ENCODE measurements at regions not wholly inside any gene's neighbourhood (a gene's known extent, or its start where the extent isn't known, plus 50 kb on each side); places are given as distances from the start of the nearest gene placed in this dataset.

DNA sequence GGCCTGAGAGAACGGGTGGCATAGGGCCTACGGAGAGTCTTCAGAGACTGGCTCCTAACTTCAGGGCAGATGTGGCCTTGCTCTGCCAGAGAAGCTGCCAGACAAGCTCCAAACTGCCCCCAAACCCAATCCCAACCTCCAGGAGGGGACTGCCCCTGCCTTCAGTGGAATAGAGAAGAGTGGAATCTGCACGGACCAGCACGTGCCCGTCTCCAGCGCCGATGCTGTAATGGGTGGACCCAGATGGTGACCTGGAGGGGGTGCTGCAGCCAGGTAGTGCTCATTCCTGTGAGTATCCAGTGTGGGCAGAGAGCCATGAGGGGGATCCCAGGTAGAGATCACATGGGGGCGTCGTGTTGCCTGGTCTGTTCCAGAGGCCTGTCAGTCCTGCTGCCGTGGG is 73.2 kb upstream of the NKX1-1 start:
- Histone ChIP-seq H3K4me2 (ENCODE audit: low read length) (no peak overlapping the region), H4K20me1 (ENCODE audit: insufficient read depth, low read length) (no peaks in the 10 kb centered on the region), H3K79me2 (ENCODE audit: insufficient read depth, low read depth, low read length) (no peaks in the 10 kb centered on the region), H3K9me2 (ENCODE audit: insufficient read depth, low read length) (no peaks in the 10 kb centered on the region), H3K36me3 (ENCODE audit: insufficient read depth, low read length) (no peaks in the 10 kb centered on the region), H2AFZ (ENCODE audit: low read length) (no peak overlapping the region), H3K4me1 (ENCODE audit: insufficient read depth, low read length, poor library complexity, severe bottlenecking) (no peaks in the 10 kb centered on the region), H3K4me3 (ENCODE audit: low read depth, low read length, poor library complexity, severe bottlenecking) (no peak overlapping the region), H3K9me3 (ENCODE audit: low read length) (0 out of 2 replicates have a peak, but pooled peaks cover 8% of the 10 kb centered on the region), H3K27ac (ENCODE audit: low read depth, low read length, poor library complexity, severe bottlenecking) (no peak overlapping the region)
- intact Hi-C loops (cut with micrococcal nuclease; ENCODE audit: unreplicated experiment) = no loop called here
- ChIA-PET CTCF (ENCODE audit: unreplicated experiment) (no interaction called here), POLR2A (no interaction called here)
- BruUV-seq (replicated peaks) = no TSS peak
- no peak for DNase-seq (ENCODE audit: low spot score)
- TF ChIP-seq, protein P1, sequence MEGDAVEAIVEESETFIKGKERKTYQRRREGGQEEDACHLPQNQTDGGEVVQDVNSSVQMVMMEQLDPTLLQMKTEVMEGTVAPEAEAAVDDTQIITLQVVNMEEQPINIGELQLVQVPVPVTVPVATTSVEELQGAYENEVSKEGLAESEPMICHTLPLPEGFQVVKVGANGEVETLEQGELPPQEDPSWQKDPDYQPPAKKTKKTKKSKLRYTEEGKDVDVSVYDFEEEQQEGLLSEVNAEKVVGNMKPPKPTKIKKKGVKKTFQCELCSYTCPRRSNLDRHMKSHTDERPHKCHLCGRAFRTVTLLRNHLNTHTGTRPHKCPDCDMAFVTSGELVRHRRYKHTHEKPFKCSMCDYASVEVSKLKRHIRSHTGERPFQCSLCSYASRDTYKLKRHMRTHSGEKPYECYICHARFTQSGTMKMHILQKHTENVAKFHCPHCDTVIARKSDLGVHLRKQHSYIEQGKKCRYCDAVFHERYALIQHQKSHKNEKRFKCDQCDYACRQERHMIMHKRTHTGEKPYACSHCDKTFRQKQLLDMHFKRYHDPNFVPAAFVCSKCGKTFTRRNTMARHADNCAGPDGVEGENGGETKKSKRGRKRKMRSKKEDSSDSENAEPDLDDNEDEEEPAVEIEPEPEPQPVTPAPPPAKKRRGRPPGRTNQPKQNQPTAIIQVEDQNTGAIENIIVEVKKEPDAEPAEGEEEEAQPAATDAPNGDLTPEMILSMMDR (conservative IDR thresholded peaks at IDR 0.05; ENCODE audit: low read length) = no peak
- TF ChIP-seq EZH2phosphoT487 (IDR thresholded peaks at IDR 0.05; ENCODE audit: borderline replicate concordance, low read depth, low read length) = no peak

DNA sequence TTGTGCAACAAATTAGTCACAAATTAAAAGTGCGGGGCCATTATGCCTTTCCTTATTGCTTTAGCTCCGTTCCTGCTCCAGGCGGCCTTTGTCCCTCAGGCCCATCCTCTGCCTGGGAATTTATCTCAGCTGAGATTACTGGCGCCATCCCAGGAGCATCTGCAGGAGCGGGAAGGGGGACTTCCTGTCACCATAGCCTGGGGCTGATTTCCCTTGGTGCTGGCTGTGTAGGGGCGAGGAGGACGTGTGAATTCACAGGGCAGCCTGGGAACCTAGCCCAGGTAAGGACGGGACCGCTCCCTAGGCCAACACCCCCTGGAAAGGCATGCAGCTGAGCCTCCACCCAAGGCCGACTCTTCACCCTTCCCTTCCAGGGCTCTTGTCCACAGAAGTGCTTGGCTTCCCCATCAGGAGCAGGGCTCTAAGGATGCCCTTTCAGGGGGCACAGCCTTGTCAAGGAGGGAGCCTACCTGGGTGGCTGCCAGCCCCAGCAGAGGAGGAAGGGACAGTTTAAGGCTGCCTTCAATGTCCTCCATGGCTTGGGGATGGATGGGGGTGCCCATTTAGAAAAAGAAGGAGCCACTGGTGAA is 72.6 kb upstream of the NKX1-1 start:
- no TSS peak for BruUV-seq (replicated peaks)
- CTCF ChIA-PET (ENCODE audit: unreplicated experiment) = no interaction called here
- intact Hi-C loops (cut with micrococcal nuclease; ENCODE audit: unreplicated experiment) = no loop called here

More for the DNA sequence above, 72.6 kb upstream of the NKX1-1 start:
- DNase-seq (ENCODE audit: low spot score) = no peak
- H3K4me1 ChIP-seq (ENCODE audit: insufficient read depth, low read length, poor library complexity, severe bottlenecking) = no peaks in the 10 kb centered on the region
- H2AFZ ChIP-seq (ENCODE audit: low read length) = no peak overlapping the region
- no peaks in the 10 kb centered on the region for H3K36me3 ChIP-seq (ENCODE audit: insufficient read depth, low read length)
- POLR2A ChIA-PET = no interaction called here
- TF ChIP-seq, protein P1 (conservative IDR thresholded peaks at IDR 0.05; ENCODE audit: low read length) = no peak
- TF ChIP-seq EZH2phosphoT487 (IDR thresholded peaks at IDR 0.05; ENCODE audit: borderline replicate concordance, low read depth, low read length) = no peak
- H3K27ac ChIP-seq (ENCODE audit: low read depth, low read length, poor library complexity, severe bottlenecking) = no peak overlapping the region
- no peak overlapping the region for H3K4me3 ChIP-seq (ENCODE audit: low read depth, low read length, poor library complexity, severe bottlenecking)
- H3K4me2 ChIP-seq (ENCODE audit: low read length) = no peak overlapping the region
- H4K20me1 ChIP-seq (ENCODE audit: insufficient read depth, low read length) = no peaks in the 10 kb centered on the region
- 0 out of 2 replicates have a peak, but pooled peaks cover 5% of the 10 kb centered on the region for H3K9me3 ChIP-seq (ENCODE audit: low read length)
- H3K79me2 ChIP-seq (ENCODE audit: insufficient read depth, low read depth, low read length) = no peaks in the 10 kb centered on the region
- no peaks in the 10 kb centered on the region for H3K9me2 ChIP-seq (ENCODE audit: insufficient read depth, low read length)

Data from OCI-LY7 (cell line).